NCI-H69 (cell line): ENCODE measurements at regions not wholly inside any gene's neighbourhood (a gene's known extent, or its start where the extent isn't known, plus 50 kb on each side); places are given as distances from the start of the nearest gene placed in this dataset.

Experiments used
- DNase-seq: peaks from one replicate; lab custom pipeline; 2025; lab: John Stamatoyannopoulos, UW

GRCh38 chr2:122417114-122417513 lies 661.7 kb downstream of the TSN start:
- no peak for DNase-seq

GRCh38 chr2:122421775-122422174 lies 666.3 kb downstream of the TSN start:
- no peak for DNase-seq

- DNase-seq: no peak
These were observed 667.0 kb downstream of the TSN start for GRCh38 chr2:122422384-122422991.

- no peak for DNase-seq
These were observed 668.5 kb downstream of the TSN start for GRCh38 chr2:122423934-122424333.

DNA sequence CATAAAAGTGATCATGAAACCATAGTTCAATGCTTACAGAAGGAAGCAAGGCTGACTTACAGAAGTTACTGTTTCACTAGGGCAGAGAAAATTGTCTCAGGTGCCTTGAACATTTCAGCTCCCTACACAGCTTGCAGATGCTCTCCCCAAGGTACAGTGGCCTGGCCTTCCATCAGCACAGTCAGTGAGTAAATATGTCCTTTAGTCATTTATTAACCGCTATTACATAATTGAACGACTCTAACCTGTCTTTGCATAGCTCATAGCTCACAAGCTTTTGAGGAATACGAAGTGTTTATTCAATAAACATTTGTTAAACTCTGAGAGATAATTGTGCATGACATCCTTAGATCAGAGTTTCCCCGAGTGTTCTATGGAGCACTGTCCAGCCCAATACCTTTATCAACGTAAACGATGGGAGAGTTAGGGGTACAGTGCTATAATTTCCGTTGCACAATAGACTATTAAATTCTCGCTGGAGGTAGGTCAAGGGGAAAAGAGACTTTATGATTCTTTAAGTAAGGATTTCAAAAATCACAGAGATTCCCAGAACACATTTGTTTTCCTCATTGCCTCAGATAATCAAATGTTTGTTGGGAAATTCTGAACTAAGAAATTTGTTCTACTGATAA lies 677.8 kb downstream of the TSN start:
- no peak for DNase-seq

DNA sequence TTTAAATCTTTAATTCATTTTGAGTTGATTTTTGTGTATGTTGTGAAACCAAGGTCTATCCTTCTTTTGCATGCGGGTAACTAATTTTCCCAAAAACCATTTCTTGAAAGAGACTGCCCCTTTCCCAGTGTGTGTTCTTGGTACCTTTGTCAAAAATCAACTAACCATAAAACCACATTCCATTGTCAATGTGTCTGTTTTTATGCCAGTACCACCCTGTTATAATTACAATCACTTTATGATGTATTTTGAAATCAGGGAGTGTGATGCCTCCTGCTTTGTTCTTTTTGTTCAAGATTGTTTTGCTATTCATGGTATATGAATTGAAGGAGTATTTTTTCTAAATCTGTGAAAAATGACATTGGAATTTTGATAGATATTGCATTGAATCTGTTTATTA lies 689.6 kb downstream of the TSN start:
- DNase-seq: no peak

GRCh38 chr2:122446761-122447160 lies 691.3 kb downstream of the TSN start:
- DNase-seq: no peak

DNA sequence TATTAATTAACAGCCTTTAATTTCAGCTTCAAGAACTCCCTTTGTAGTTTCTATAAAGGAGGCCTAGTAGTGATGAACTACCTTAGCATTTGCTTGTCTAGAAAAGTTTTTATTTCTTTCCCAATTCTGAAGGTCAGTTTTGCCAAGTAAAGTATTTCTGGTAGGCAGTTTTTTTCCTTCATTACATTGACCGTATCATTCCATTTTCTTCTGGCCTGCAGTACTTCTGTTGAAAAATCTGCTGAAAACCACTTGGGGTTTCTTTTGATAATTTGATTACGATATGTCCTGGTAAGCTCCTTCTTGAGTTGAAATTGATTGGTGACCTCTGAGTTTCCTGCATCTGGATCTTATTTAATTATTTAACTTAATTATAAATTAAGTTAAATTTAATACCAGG lies 691.8 kb downstream of the TSN start:
- DNase-seq: no peak

DNA sequence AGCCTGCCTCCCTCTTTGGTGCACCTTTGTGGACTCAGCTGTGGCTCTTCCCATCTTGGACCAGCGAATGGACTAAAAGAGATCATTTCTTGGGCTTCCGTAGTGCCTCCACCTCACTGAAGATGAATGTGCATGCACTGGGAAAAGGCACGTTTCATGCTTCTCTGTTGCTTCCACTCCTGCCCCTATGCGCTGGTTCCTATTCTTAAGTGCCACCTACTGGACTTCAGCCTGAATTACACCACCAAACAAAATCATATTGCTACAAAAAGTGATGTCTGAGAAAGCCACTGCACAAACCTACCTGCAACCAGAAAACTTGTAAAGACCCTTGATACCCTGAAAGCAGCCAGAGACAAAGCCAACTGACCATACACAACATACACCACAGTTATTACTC lies 695.6 kb downstream of the TSN start:
- peak; percentile 14 for DNase-seq

GRCh38 chr2:122451697-122452096 lies 696.2 kb downstream of the TSN start:
- DNase-seq: no peak

DNA sequence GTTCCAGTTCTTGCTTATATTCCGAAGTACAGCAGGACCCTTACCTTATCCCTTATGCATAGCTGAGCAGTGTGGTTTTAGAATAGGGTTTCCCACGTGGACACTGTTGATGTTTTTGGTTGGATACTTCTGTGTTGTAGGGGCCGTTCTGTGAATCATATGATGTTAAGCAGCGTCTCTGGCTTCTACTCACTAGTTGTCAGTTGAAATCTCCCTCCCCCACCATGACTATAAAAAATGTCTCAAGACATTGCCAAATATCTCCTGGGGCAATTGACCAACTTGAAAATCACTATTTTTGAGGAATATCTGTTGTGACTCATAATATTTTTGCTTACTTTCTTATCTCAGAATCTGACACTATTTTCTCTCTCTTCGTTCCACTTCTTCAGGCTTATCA lies 713.7 kb downstream of the TSN start:
- DNase-seq: no peak

GRCh38 chr2:122471753-122472152 lies 716.3 kb downstream of the TSN start:
- no peak for DNase-seq

- DNase-seq: no peak
These were observed 722.7 kb downstream of the TSN start for GRCh38 chr2:122478117-122478516.

DNA sequence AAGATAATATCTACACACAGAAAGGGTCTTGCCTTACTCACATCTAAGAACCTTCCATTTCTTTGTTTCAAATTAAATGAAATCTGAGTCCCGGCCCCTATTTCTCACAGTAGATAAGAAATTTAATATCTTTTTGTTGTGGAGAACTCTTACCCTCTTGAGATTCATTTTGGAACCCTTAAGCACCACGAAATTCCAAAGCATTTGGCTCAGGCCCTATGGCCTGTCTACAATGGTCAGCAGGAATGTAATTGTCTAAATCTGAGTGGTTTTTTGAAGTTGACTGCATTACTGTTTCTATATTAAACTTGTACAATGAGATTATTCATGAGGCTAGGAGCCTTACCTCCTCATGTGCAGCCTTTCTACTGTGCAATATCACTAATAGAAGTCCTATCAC lies 723.3 kb downstream of the TSN start:
- no peak for DNase-seq

GRCh38 chr2:122480501-122481243 lies 725.2 kb downstream of the TSN start:
- DNase-seq: no peak

GRCh38 chr2:122481244-122481622 lies 725.8 kb downstream of the TSN start:
- no peak for DNase-seq

- no peak for DNase-seq
These were observed 726.3 kb downstream of the TSN start for GRCh38 chr2:122481717-122482116.

DNA sequence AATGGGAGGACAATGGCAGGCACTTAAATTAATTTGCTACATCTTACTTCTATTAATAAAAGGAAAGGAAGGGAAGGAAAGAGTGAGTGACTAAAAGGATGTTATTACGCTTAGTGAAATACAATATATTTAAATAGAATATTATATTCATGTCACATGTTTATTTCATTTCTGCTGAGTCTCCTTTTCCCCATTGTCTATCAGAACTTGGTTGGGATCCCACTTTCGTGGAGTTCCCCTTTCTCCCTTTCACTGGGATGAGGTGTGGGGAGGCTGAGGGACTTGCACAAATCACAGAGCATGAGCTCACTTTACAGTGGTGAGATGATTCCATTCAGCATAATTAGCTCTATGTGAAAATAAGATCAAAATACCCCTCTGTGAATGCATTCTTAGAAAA lies 730.6 kb downstream of the TSN start:
- no peak for DNase-seq

DNA sequence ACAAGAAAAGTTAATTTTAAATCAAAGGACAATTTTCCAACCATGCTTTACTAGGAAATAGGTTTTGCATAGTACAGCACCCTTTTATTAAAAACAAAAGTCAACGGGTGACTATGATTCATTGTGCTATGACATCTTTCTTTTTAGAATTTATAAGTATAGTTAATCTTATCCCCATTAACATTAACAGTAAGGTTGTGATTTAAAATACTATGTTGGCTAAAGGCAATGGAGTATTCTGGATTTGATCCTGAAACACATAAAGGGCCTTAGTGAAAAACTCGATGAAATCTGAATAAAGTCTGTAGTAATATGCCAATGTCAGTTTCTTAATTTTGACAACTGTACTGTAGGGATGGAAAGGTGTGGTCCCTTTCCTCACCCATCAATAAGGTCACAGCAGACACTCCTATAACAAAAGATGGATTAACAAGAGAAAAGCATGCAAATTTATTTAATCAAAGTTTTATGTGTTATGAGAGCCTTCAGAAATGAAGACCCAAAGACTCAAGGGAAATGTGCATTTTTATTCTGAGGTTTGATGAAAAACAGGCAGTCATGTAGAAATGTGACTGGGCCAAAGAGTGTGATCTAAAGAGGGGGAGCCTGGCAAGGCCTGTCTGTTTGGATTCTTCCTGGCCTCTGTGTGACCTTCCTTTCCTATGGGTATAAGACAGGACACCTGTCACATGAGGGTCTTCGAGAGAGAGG lies 731.4 kb downstream of the TSN start:
- DNase-seq: no peak

- peak; percentile 1 for DNase-seq
These were observed 735.6 kb downstream of the TSN start for GRCh38 chr2:122491011-122491410.

- DNase-seq: no peak
These were observed 745.1 kb downstream of the TSN start for GRCh38 chr2:122500316-122501105.

DNA sequence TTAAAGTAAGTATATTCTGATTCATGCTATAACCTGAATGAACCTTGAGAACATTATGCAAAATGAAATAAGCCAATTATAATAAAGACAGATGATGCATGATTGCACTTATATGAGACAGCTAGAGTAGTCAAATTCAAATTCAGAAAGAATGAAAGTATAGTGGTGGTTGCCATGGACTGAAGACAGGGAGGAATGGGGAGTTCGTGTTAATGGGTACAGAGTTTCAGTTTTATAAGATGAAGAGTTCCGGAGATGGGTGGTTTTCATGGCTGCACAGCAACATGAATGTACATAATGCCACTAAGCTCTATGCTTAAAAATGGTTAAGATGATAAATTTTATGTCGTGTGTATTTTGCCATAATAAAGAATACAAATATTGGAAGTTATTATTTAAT lies 751.2 kb downstream of the TSN start:
- no peak for DNase-seq
